IgD-negative memory B cell (primary cell): ENCODE measurements at regions not wholly inside any gene's neighbourhood (a gene's known extent, or its start where the extent isn't known, plus 50 kb on each side); places are given as distances from the start of the nearest gene placed in this dataset.

Source experiments
- H3K27ac Mint-ChIP-seq, 3 donors: one replicate each; pipeline ENCODE4 v1.8.0; 2020 to 2022; ENCODE audit warnings: mild to moderate bottlenecking in 3 of 3, mixed read lengths in 3 of 3, moderate library complexity in 1 of 3
- H3K27me3 Mint-ChIP-seq: one replicate; pipeline ENCODE4 v1.8.0; 2021; ENCODE audit warnings: mixed read lengths
- H3K36me3 Mint-ChIP-seq: one replicate; pipeline ENCODE4 v1.8.0; 2020; ENCODE audit warnings: mild to moderate bottlenecking, mixed read lengths
- H3K4me1 Mint-ChIP-seq, 3 donors: one replicate each; pipeline ENCODE4 v1.8.0; 2020 to 2022; ENCODE audit warnings: mixed read lengths in 3 of 3, mild to moderate bottlenecking in 1 of 3
- H3K4me3 Mint-ChIP-seq, 4 donors: one replicate each; pipeline ENCODE4 v1.8.0; 2020 to 2022; ENCODE audit warnings: mild to moderate bottlenecking in 4 of 4, mixed read lengths in 4 of 4, moderate library complexity in 3 of 4
- H3K9me3 Mint-ChIP-seq, 3 donors: one replicate each; pipeline ENCODE4 v1.8.0; 2020 to 2021; ENCODE audit warnings: mixed read lengths in 3 of 3, mild to moderate bottlenecking in 1 of 3

- no peaks in the 10 kb centered on the region for H3K4me1 Mint-ChIP-seq
- H3K27ac Mint-ChIP-seq, result no peak overlapping the region
- H3K36me3 Mint-ChIP-seq, result no peaks in the 10 kb centered on the region
- peaks cover 3% of the 10 kb centered on the region for H3K27me3 Mint-ChIP-seq
- H3K4me3 Mint-ChIP-seq, result no peak overlapping the region
- peaks cover 0 to 3% (median 0%) of the 10 kb centered on the region in 3 donors for H3K9me3 Mint-ChIP-seq
Observed at GRCh38 chr18:37684183-37684582, 118.6 kb upstream of the CELF4 start.

GRCh38 chr18:37680911-37681310 lies 115.3 kb upstream of the CELF4 start:
- Mint-ChIP-seq H3K4me3 (no peak overlapping the region), H3K27ac (no peak overlapping the region), H3K9me3 (peaks cover 3 to 6% (median 5%) of the 10 kb centered on the region in 3 donors), H3K36me3 (no peaks in the 10 kb centered on the region), H3K27me3 (peaks cover 1% of the 10 kb centered on the region), H3K4me1 (no peaks in the 10 kb centered on the region)

DNA sequence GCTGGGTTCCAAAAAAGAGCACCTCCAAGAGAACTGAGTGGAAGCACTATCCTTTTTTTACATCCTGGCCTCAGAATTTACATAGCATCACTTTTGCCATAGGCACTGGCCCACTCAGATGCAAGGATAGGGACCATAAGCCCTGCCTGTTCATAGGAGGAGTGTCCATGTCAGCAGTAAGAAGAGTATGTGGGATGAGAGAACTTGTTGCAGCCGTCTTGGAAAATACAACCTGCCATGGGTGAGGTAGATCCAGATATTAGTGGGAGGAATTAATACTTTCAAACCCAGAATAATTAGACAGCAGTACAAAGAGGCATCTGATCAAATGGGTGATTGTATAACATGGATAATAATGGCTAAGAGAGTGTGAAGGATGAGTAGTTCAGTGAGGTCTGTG lies 110.7 kb upstream of the CELF4 start:
- Mint-ChIP-seq H3K36me3 (no peaks in the 10 kb centered on the region), H3K27me3 (peaks cover 1% of the 10 kb centered on the region), H3K9me3 (peaks cover 2 to 8% (median 7%) of the 10 kb centered on the region in 3 donors), H3K27ac (no peak overlapping the region), H3K4me3 (no peak overlapping the region), H3K4me1 (no peaks in the 10 kb centered on the region)

DNA sequence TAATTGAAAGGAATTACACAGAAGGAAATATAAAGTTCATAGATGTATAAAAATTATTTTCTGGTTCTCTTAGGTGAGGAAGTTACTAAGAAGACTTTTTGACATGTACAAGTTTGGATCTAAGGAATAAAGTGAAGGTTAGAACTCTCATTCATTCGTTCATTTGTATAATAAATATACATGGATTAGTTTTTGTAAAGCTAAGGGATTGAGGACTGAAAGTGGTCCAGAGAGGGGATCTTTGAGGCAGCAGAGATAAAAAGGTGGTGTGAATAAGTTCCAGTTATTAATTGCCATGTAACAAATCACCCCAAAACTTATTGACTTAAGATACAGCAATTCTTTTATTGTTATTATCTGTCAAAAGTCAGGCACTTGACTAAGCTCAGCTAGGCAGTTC lies 110.1 kb upstream of the CELF4 start:
- H3K27me3 Mint-ChIP-seq, result peaks cover 1% of the 10 kb centered on the region
- peaks cover 2 to 8% (median 7%) of the 10 kb centered on the region in 3 donors for H3K9me3 Mint-ChIP-seq

GRCh38 chr18:37674570-37674969 lies 109.0 kb upstream of the CELF4 start:
- no peaks in the 10 kb centered on the region for H3K36me3 Mint-ChIP-seq
- peaks cover 1% of the 10 kb centered on the region for H3K27me3 Mint-ChIP-seq
- no peak overlapping the region for H3K27ac Mint-ChIP-seq
- H3K4me3 Mint-ChIP-seq, result no peak overlapping the region
- H3K4me1 Mint-ChIP-seq, result no peaks in the 10 kb centered on the region
- peaks cover 2 to 8% (median 7%) of the 10 kb centered on the region in 3 donors for H3K9me3 Mint-ChIP-seq

More for the DNA sequence above, 110.1 kb upstream of the CELF4 start:
- Mint-ChIP-seq H3K4me1 (no peaks in the 10 kb centered on the region), H3K36me3 (no peaks in the 10 kb centered on the region), H3K4me3 (no peak overlapping the region), H3K27ac (no peak overlapping the region)

GRCh38 chr18:37673671-37674070 lies 108.1 kb upstream of the CELF4 start:
- H3K27ac Mint-ChIP-seq, result no peak overlapping the region
- H3K36me3 Mint-ChIP-seq, result no peaks in the 10 kb centered on the region
- H3K4me3 Mint-ChIP-seq, result no peak overlapping the region
- peaks cover 1% of the 10 kb centered on the region for H3K27me3 Mint-ChIP-seq
- H3K4me1 Mint-ChIP-seq, result no peaks in the 10 kb centered on the region
- H3K9me3 Mint-ChIP-seq, result peaks cover 2 to 12% (median 8%) of the 10 kb centered on the region in 3 donors

- H3K9me3 Mint-ChIP-seq, result peaks cover 2 to 12% (median 8%) of the 10 kb centered on the region in 3 donors
- no peak overlapping the region for H3K4me3 Mint-ChIP-seq
- H3K27ac Mint-ChIP-seq, result no peak overlapping the region
- H3K27me3 Mint-ChIP-seq, result peaks cover 1% of the 10 kb centered on the region
- no peaks in the 10 kb centered on the region for H3K36me3 Mint-ChIP-seq
- no peaks in the 10 kb centered on the region for H3K4me1 Mint-ChIP-seq
Observed at GRCh38 chr18:37672932-37673595, 107.5 kb upstream of the CELF4 start.

DNA sequence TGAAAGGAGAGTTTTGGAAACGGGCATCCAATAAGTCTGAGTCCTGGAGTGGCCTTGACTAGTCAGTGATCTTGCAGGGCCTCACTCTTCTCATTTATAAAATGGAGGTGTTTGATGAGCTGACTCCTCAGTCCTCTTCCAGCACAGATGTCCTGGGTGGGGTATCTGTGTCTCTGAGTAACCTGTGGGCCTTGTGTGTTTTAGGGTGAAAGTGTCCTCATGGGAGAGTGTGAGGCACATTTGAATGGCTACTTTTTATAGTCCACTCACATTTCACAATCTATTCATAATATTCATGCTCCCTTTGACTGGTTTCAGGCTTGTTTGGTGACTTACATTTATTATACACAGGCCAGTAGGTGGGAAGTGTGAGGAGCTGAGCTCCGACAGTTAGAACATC lies 106.4 kb upstream of the CELF4 start:
- Mint-ChIP-seq H3K9me3 (peaks cover 2 to 12% (median 8%) of the 10 kb centered on the region in 3 donors), H3K36me3 (no peaks in the 10 kb centered on the region), H3K27ac (no peak overlapping the region), H3K4me3 (no peak overlapping the region), H3K27me3 (peaks cover 1% of the 10 kb centered on the region), H3K4me1 (no peaks in the 10 kb centered on the region)

DNA sequence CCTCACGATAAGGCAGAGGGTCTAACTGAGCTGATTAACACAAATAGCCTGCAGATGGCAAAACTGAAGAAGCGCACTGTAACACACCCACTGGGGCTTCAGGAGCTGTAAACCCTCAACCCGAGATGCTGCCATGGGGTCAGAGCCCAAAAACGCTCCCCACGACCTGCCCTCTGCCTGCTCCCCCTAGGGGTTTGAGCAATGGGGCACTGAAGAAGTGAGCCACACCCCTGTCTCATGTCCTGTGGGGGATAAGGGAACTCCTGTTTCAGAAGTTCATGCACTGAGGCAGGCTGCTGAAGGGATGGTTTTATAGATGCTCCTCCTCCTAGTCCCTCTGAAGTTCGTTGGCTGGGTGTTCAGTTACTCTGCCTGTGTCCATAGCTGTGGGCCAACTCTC lies 105.9 kb upstream of the CELF4 start:
- Mint-ChIP-seq H3K4me1 (no peaks in the 10 kb centered on the region), H3K4me3 (no peak overlapping the region), H3K27ac (no peak overlapping the region), H3K9me3 (peaks cover 2 to 12% (median 8%) of the 10 kb centered on the region in 3 donors), H3K36me3 (no peaks in the 10 kb centered on the region), H3K27me3 (peaks cover 1% of the 10 kb centered on the region)

DNA sequence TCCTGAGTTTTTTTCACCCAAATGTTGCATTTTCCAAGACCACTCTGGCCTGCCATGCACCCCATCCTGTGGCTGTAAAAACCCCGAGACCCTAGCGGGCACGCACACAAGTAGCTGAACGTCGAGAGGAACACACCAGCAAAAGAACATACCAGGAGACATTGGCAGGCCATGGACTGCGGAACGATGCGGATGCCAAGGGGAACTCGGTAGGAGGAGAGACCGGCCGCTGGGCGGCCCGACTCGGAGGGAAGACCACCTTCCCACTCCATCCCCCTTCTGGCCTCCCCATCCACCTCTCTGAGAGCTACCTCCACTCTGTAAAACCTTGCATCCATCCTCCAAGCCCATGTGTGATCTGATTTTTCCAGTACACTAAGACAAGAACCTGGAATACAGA lies 105.5 kb upstream of the CELF4 start:
- Mint-ChIP-seq H3K27me3 (no peaks in the 10 kb centered on the region), H3K4me3 (no peak overlapping the region), H3K4me1 (no peaks in the 10 kb centered on the region), H3K9me3 (peaks cover 2 to 7% (median 4%) of the 10 kb centered on the region in 3 donors), H3K36me3 (no peaks in the 10 kb centered on the region), H3K27ac (no peak overlapping the region)

DNA sequence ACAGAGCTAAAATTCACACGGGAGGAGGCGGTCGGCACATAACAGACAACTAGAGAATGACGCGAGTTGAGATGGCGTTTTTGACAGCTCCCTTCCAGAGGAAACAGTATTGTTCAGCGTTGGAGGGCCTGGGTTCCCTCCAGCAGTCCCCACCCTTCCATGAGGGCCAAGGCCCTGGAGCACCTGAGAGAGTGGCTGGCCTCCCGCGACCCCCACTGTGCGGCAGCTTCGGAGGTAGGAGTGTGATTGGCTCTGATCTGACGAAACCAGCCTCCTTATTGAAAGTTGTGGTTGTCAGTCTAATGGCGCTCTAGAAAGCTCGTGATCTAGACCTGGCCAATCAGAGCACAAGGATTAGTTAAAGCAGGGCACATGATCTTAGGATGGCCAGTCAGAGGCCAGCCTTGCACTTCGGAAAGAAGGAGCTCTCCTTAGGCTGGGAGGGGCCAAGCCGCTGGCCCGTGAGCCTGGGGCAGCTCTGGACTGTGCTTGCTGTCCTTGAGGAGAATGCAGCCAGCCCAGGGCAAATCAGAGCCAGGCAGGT lies 104.5 kb upstream of the CELF4 start:
- Mint-ChIP-seq H3K27ac (peak overlapping the region in 1 of 3 donors; percentile 76), H3K36me3 (no peaks in the 10 kb centered on the region), H3K9me3 (peaks cover 0 to 6% (median 2%) of the 10 kb centered on the region in 3 donors), H3K4me1 (no peaks in the 10 kb centered on the region), H3K27me3 (no peaks in the 10 kb centered on the region), H3K4me3 (no peak overlapping the region)

DNA sequence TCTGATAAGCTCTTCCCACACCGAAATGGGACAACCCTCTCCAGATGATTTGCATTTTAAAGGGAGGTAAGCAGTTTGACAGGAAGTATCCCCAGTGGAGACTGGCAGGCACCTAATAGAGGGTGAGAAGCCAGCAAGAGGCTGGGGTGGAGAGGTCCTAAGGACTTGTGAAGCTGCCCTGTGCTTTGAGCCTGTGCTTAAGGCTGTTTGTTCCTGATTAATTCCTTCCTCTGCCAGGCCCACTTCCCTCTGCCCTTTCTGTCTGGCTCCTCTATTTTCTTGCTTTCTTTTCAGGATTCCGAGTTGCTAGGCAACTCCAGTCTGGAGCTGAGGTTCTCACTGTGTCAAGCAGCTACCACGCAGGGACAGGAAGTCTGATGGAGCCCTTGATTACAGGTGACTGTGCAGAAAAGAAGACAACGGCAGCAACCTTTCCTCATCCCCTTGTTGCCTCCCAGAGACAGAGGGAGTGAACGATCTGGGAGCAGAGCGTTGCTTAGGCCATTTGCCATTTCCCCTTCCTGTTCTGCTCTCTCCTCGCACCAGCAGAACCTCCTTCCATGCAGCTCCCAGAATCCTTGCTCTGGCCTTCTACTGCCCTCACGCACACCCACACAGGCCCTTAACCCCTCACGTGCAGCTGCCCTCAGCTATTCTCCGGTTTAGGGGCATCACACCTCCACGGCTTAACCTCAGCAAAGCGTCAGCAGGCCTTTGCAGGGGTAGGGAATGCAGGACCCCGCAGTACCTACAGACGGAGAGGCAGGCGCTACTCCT lies 103.6 kb upstream of the CELF4 start:
- H3K36me3 Mint-ChIP-seq, result no peaks in the 10 kb centered on the region
- H3K4me1 Mint-ChIP-seq, result no peaks in the 10 kb centered on the region
- H3K9me3 Mint-ChIP-seq, result peaks cover 0 to 6% (median 2%) of the 10 kb centered on the region in 3 donors

GRCh38 chr18:37667836-37668235 lies 102.2 kb upstream of the CELF4 start:
- Mint-ChIP-seq H3K27ac (no peak overlapping the region), H3K4me1 (no peaks in the 10 kb centered on the region), H3K9me3 (peaks cover 0 to 6% (median 3%) of the 10 kb centered on the region in 3 donors)

More for the DNA sequence above, 103.6 kb upstream of the CELF4 start:
- H3K4me3 Mint-ChIP-seq, result no peak overlapping the region
- no peaks in the 10 kb centered on the region for H3K27me3 Mint-ChIP-seq
- no peak overlapping the region for H3K27ac Mint-ChIP-seq

GRCh38 chr18:37666991-37667390 lies 101.4 kb upstream of the CELF4 start:
- Mint-ChIP-seq H3K4me3 (no peak overlapping the region), H3K4me1 (no peaks in the 10 kb centered on the region), H3K27ac (no peak overlapping the region), H3K36me3 (no peaks in the 10 kb centered on the region), H3K27me3 (no peaks in the 10 kb centered on the region), H3K9me3 (peaks cover 0 to 6% (median 3%) of the 10 kb centered on the region in 3 donors)

More at GRCh38 chr18:37667836-37668235, 102.2 kb upstream of the CELF4 start:
- H3K36me3 Mint-ChIP-seq, result no peaks in the 10 kb centered on the region
- H3K27me3 Mint-ChIP-seq, result no peaks in the 10 kb centered on the region
- H3K4me3 Mint-ChIP-seq, result no peak overlapping the region

DNA sequence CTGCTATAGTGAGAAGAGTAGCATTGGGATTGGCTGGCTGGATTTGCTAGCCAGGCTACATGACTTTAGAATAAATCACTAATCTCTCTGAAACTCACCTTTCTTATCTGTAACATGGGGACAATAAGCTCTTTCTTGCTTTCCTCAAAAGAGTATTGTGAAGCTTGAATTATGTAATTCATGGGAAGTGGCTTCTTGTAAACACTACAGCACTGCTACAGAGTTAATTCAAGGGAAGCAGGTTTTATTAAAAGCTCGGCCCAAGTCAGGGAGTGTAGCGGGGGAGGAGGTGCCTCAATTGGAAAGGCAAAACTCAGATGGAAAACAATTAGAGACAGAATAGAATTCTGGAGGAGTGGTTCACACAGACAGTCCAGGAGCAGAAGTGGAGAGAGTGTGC lies 100.9 kb upstream of the CELF4 start:
- H3K4me1 Mint-ChIP-seq, result no peaks in the 10 kb centered on the region
- H3K4me3 Mint-ChIP-seq, result no peak overlapping the region
- peaks cover 2 to 5% (median 3%) of the 10 kb centered on the region in 3 donors for H3K9me3 Mint-ChIP-seq
- no peak overlapping the region for H3K27ac Mint-ChIP-seq
- H3K27me3 Mint-ChIP-seq, result no peaks in the 10 kb centered on the region
- no peaks in the 10 kb centered on the region for H3K36me3 Mint-ChIP-seq
